Neural progenitor cell (in vitro differentiated cells): ENCODE measurements at regions not wholly inside any gene's neighbourhood (a gene's known extent, or its start where the extent isn't known, plus 50 kb on each side); places are given as distances from the start of the nearest gene placed in this dataset.

Experiments used
- EZH2 ChIP-seq: fragments of 200-600 bp; sonication (generic); IDR thresholded peaks from 2 replicates; pipeline ENCODE4 v1.6.1; 2017; ENCODE audit warnings: antibody characterized with exemption, mild to moderate bottlenecking, moderate library complexity
- EZH2phosphoT487 ChIP-seq: fragments of 200-600 bp; sonication (generic); IDR thresholded peaks from 2 replicates; pipeline ENCODE4 v1.6.1; 2017; ENCODE audit warnings: antibody characterized with exemption
- TF ChIP-seq, protein P1 (sequence below): fragments of 200-600 bp; sonication (generic); IDR thresholded peaks from 2 replicates; pipeline ENCODE4 v1.5.1; 2017; ENCODE audit warnings: antibody characterized with exemption, mild to moderate bottlenecking

DNA sequence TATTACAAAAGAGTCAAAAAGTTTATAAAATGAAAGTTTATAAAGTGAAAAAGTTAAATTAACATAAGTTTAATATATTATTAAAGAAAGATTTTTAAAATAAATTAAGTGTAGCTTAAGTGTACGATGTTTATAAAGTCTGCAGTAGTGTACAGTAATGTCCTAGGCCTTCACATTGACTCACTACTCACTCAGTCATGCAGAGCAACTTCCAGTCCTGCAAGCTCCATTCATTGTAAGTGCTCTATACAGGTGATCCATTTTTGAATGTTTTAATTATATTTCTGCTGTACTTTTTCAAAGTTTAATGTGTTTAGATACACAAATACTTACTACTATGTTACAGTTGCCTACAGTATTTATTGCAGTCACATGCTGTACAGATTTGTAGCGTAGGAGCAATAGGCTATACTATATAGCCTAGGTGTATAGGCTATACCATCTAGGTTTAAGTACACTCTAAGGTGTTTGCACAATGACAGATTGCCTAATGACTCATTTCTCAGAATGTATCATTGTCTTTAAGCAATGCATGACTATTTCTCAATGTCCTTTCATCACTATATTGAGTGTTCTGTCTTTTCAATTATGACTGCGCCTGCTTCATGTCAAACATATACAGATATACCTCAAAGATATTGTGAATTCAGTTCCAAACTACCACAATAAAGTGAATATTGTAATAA, 1110.3 kb upstream of the MAP3K7 start:
- TF ChIP-seq, protein P1, sequence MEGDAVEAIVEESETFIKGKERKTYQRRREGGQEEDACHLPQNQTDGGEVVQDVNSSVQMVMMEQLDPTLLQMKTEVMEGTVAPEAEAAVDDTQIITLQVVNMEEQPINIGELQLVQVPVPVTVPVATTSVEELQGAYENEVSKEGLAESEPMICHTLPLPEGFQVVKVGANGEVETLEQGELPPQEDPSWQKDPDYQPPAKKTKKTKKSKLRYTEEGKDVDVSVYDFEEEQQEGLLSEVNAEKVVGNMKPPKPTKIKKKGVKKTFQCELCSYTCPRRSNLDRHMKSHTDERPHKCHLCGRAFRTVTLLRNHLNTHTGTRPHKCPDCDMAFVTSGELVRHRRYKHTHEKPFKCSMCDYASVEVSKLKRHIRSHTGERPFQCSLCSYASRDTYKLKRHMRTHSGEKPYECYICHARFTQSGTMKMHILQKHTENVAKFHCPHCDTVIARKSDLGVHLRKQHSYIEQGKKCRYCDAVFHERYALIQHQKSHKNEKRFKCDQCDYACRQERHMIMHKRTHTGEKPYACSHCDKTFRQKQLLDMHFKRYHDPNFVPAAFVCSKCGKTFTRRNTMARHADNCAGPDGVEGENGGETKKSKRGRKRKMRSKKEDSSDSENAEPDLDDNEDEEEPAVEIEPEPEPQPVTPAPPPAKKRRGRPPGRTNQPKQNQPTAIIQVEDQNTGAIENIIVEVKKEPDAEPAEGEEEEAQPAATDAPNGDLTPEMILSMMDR, result no peak
- TF ChIP-seq EZH2phosphoT487 (no peak), EZH2 (no peak)
